Adipocyte (in vitro differentiated cells): ENCODE measurements at regions not wholly inside any gene's neighbourhood (a gene's known extent, or its start where the extent isn't known, plus 50 kb on each side); places are given as distances from the start of the nearest gene placed in this dataset.
"Not testable (repeated sequence)": the region's sequence is repeated elsewhere in the genome, so short reads cannot be mapped to it uniquely, and the experiment has no call there.

Experiments used
- DNase-seq: peaks from one replicate; pipeline ENCODE4 v3.0.0-alpha.2; 2015; ENCODE audit warnings: low read depth
- H3K27me3 ChIP-seq: replicated peaks from 2 replicates; pipeline ENCODE4 v1.7.0; 2013; ENCODE audit warnings: mild to moderate bottlenecking, low read length, moderate library complexity; ENCODE audit not compliant: control insufficient read depth, insufficient read depth
- H3K36me3 ChIP-seq: 2 replicates; pipeline ENCODE4 v1.7.0; 2013; ENCODE audit warnings: low read length, mild to moderate bottlenecking, moderate library complexity; ENCODE audit not compliant: control insufficient read depth, insufficient read depth, severe bottlenecking
- H3K4me1 ChIP-seq: 2 replicates; pipeline ENCODE4 v1.7.0; 2013; ENCODE audit warnings: mild to moderate bottlenecking, low read length, moderate library complexity; ENCODE audit not compliant: control insufficient read depth, insufficient read depth
- H3K4me3 ChIP-seq: 2 replicates; pipeline ENCODE4 v1.7.0; 2013; ENCODE audit warnings: mild to moderate bottlenecking, low read length, moderate library complexity
- H3K9ac ChIP-seq: 2 replicates; pipeline ENCODE4 v1.7.0; 2013; ENCODE audit warnings: mild to moderate bottlenecking, low read length, moderate library complexity
- H3K9me3 ChIP-seq: 2 replicates; pipeline ENCODE4 v1.7.0; 2013; ENCODE audit warnings: mild to moderate bottlenecking, low read length, moderate library complexity; ENCODE audit not compliant: control insufficient read depth

- no peaks in the 10 kb centered on the region for H3K9me3 ChIP-seq
- no peaks in the 10 kb centered on the region for H3K27me3 ChIP-seq
- H3K36me3 ChIP-seq = no peaks in the 10 kb centered on the region
- H3K9ac ChIP-seq = no peak overlapping the region
- H3K4me3 ChIP-seq = no peak overlapping the region
- no peak for DNase-seq
- H3K4me1 ChIP-seq = peaks cover 9% of the 10 kb centered on the region
These were observed 183.1 kb upstream of the SEMA3E start for GRCh38 chr7:83832009-83832408.

GRCh38 chr7:83827036-83827435 is 178.1 kb upstream of the SEMA3E start:
- Histone ChIP-seq H3K4me1 (peaks cover 22% of the 10 kb centered on the region), H3K36me3 (no peaks in the 10 kb centered on the region), H3K4me3 (peak overlapping the region; percentile 35), H3K9me3 (no peaks in the 10 kb centered on the region), H3K9ac (peak overlapping the region; percentile 55), H3K27me3 (no peaks in the 10 kb centered on the region)
- DNase-seq = no peak

- no peak overlapping the region for H3K9ac ChIP-seq
- no peaks in the 10 kb centered on the region for H3K36me3 ChIP-seq
- peak; percentile 26 for DNase-seq
- peaks cover 22% of the 10 kb centered on the region for H3K4me1 ChIP-seq
- no peaks in the 10 kb centered on the region for H3K27me3 ChIP-seq
- no peak overlapping the region for H3K4me3 ChIP-seq
- H3K9me3 ChIP-seq = no peaks in the 10 kb centered on the region
These were observed 175.3 kb upstream of the SEMA3E start for GRCh38 chr7:83824214-83824613.

GRCh38 chr7:83821866-83822265 is 172.9 kb upstream of the SEMA3E start:
- Histone ChIP-seq H3K36me3 (no peaks in the 10 kb centered on the region), H3K4me3 (no peak overlapping the region), H3K9me3 (no peaks in the 10 kb centered on the region), H3K4me1 (peaks cover 13% of the 10 kb centered on the region), H3K9ac (no peak overlapping the region), H3K27me3 (no peaks in the 10 kb centered on the region)
- DNase-seq = no peak

GRCh38 chr7:83820641-83821040 is 171.7 kb upstream of the SEMA3E start:
- Histone ChIP-seq H3K27me3 (no peaks in the 10 kb centered on the region), H3K9me3 (no peaks in the 10 kb centered on the region), H3K4me3 (no peak overlapping the region), H3K36me3 (no peaks in the 10 kb centered on the region), H3K9ac (no peak overlapping the region), H3K4me1 (peaks cover 8% of the 10 kb centered on the region)
- DNase-seq = no peak

- H3K9me3 ChIP-seq = no peaks in the 10 kb centered on the region
- H3K4me3 ChIP-seq = no peak overlapping the region
- H3K36me3 ChIP-seq = no peaks in the 10 kb centered on the region
- H3K9ac ChIP-seq = no peak overlapping the region
- no peaks in the 10 kb centered on the region for H3K27me3 ChIP-seq
- peaks cover 8% of the 10 kb centered on the region for H3K4me1 ChIP-seq
- no peak for DNase-seq
These were observed 171.0 kb upstream of the SEMA3E start for GRCh38 chr7:83819911-83820310.

GRCh38 chr7:83814480-83814879 is 165.5 kb upstream of the SEMA3E start:
- Histone ChIP-seq H3K36me3 (no peaks in the 10 kb centered on the region), H3K4me3 (no peak overlapping the region), H3K27me3 (no peaks in the 10 kb centered on the region), H3K9ac (no peak overlapping the region), H3K9me3 (no peaks in the 10 kb centered on the region), H3K4me1 (no peaks in the 10 kb centered on the region)
- DNase-seq = no peak

GRCh38 chr7:83812563-83812962 is 163.6 kb upstream of the SEMA3E start:
- H3K36me3 ChIP-seq, DNase-seq, H3K4me1 ChIP-seq, H3K9ac ChIP-seq, H3K9me3 ChIP-seq, H3K4me3 ChIP-seq, H3K27me3 ChIP-seq: not testable (repeated sequence)

- H3K9me3 ChIP-seq = no peaks in the 10 kb centered on the region
- no peak overlapping the region for H3K4me3 ChIP-seq
- no peak overlapping the region for H3K9ac ChIP-seq
- DNase-seq = no peak
- no peaks in the 10 kb centered on the region for H3K4me1 ChIP-seq
- H3K36me3 ChIP-seq = no peaks in the 10 kb centered on the region
- H3K27me3 ChIP-seq = no peaks in the 10 kb centered on the region
These were observed 160.0 kb upstream of the SEMA3E start for GRCh38 chr7:83808982-83809381.

GRCh38 chr7:83807774-83808173 is 158.8 kb upstream of the SEMA3E start:
- DNase-seq = no peak
- Histone ChIP-seq H3K4me1 (no peaks in the 10 kb centered on the region), H3K36me3 (no peaks in the 10 kb centered on the region), H3K27me3 (no peaks in the 10 kb centered on the region), H3K9me3 (no peaks in the 10 kb centered on the region), H3K4me3 (no peak overlapping the region), H3K9ac (no peak overlapping the region)

- DNase-seq = no peak
- Histone ChIP-seq H3K9me3 (no peaks in the 10 kb centered on the region), H3K27me3 (no peaks in the 10 kb centered on the region), H3K36me3 (no peaks in the 10 kb centered on the region), H3K4me3 (no peak overlapping the region), H3K9ac (no peak overlapping the region), H3K4me1 (no peaks in the 10 kb centered on the region)
These were observed 157.6 kb upstream of the SEMA3E start for GRCh38 chr7:83806538-83806937.

- H3K9me3 ChIP-seq = no peaks in the 10 kb centered on the region
- peaks cover 12% of the 10 kb centered on the region for H3K4me1 ChIP-seq
- no peak for DNase-seq
- no peaks in the 10 kb centered on the region for H3K27me3 ChIP-seq
- H3K4me3 ChIP-seq = no peak overlapping the region
- no peaks in the 10 kb centered on the region for H3K36me3 ChIP-seq
- H3K9ac ChIP-seq = no peak overlapping the region
These were observed 150.4 kb upstream of the SEMA3E start for GRCh38 chr7:83799333-83799732.
